Peyer's patch (tissue), 4 donors: ENCODE measurements at regions not wholly inside any gene's neighbourhood (a gene's known extent, or its start where the extent isn't known, plus 50 kb on each side); places are given as distances from the start of the nearest gene placed in this dataset.

Source experiments
- DNase-seq, 3 donors: peaks; one replicate each; pipeline ENCODE4 v3.0.0-alpha.2; 2017 to 2019
- H3K27ac ChIP-seq, 4 donors: fragments of 200-600 bp; sonication (generic); one replicate each; pipeline ENCODE4 v1.5.1; 2016 to 2019
- H3K27me3 ChIP-seq, 2 donors: fragments of 200-600 bp; sonication (generic); one replicate each; pipeline ENCODE4 v1.5.1; 2019
- H3K36me3 ChIP-seq, 3 donors: fragments of 200-600 bp; sonication (generic); one replicate each; pipeline ENCODE4 v1.5.1; 2016 to 2019
- H3K4me1 ChIP-seq, 4 donors: fragments of 200-600 bp; sonication (generic); one replicate each; pipeline ENCODE4 v1.5.1; 2016 to 2019
- H3K4me3 ChIP-seq, 4 donors: fragments of 200-600 bp; sonication (generic); 1 replicate in 3 of 4; 2 replicates in 1 of 4; pipeline ENCODE4 v1.5.1; 2016 to 2019; ENCODE audit warnings: mild to moderate bottlenecking in 1 of 4
- H3K9me3 ChIP-seq, 4 donors: fragments of 200-600 bp; sonication (generic); one replicate each; pipeline ENCODE4 v1.5.1; 2016 to 2019; ENCODE audit warnings: mild to moderate bottlenecking in 1 of 4
- POLR2A ChIP-seq, 2 donors: fragments of 450-650 bp; IDR thresholded peaks; one replicate each; pipeline ENCODE4 v1.5.1; 2017; ENCODE audit warnings: antibody characterized with exemption in 2 of 2, mild to moderate bottlenecking in 2 of 2, moderate library complexity in 2 of 2
- TF ChIP-seq, protein P1 (sequence below), 6 experiments: fragments of 450-650 bp in 4 of 6; fragments of 200-600 bp in 2 of 6; sonication (generic) in 1 of 6; IDR thresholded peaks; one replicate each; pipeline ENCODE4 v1.5.1; 2017 to 2019; ENCODE audit warnings: antibody characterized with exemption in 6 of 6, mild to moderate bottlenecking in 3 of 6, moderate library complexity in 1 of 6

DNA sequence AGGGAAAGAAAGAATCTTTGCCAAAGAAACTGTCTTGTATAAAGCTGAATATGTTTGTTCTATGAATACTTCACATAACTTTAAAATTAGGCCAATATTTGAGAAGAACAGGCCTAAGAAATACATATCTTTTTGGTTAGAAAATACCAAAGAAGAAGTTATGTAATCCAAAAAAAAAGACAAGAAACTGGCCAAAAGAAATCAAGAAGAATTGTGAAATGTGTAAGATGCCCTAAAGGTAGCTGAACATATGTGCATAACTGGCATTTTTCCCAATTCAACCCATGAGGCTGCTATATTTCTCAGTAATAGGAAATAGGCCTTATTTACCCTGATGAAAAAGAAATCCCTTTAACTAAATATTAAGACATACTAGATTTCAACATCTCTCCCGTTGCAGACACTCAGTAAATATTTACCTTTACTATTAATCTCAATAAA lies 290.0 kb downstream of the CETN3 start:
- TF ChIP-seq POLR2A (IDR thresholded peaks at IDR 0.05): no peak
- TF ChIP-seq, protein P1, sequence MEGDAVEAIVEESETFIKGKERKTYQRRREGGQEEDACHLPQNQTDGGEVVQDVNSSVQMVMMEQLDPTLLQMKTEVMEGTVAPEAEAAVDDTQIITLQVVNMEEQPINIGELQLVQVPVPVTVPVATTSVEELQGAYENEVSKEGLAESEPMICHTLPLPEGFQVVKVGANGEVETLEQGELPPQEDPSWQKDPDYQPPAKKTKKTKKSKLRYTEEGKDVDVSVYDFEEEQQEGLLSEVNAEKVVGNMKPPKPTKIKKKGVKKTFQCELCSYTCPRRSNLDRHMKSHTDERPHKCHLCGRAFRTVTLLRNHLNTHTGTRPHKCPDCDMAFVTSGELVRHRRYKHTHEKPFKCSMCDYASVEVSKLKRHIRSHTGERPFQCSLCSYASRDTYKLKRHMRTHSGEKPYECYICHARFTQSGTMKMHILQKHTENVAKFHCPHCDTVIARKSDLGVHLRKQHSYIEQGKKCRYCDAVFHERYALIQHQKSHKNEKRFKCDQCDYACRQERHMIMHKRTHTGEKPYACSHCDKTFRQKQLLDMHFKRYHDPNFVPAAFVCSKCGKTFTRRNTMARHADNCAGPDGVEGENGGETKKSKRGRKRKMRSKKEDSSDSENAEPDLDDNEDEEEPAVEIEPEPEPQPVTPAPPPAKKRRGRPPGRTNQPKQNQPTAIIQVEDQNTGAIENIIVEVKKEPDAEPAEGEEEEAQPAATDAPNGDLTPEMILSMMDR (IDR thresholded peaks at IDR 0.05): no peak
- H3K27me3 ChIP-seq: no peaks in the 10 kb centered on the region
- H3K27ac ChIP-seq: no peak overlapping the region
- H3K4me3 ChIP-seq: no peak overlapping the region
- DNase-seq: no peak
- H3K4me1 ChIP-seq: no peaks in the 10 kb centered on the region
- H3K9me3 ChIP-seq: no peaks in the 10 kb centered on the region
- H3K36me3 ChIP-seq: no peaks in the 10 kb centered on the region

DNA sequence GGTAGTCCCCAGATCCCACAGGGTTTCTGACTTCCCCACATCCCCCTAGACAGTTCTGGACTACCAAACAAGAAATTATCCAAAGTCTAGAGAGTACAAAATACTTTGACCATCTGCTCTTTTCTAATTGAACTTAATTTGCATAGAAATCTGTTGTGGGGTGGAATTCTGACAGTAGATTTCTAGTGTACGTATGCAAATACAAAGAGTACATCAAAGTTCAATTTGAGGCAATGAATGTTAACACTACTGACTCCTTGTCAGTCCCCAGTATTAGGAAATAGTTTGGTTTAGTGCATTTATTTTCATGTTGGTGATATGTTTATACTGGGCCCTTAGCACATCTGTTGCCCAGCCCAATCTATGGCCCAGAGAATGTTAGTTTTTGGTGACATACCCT lies 292.6 kb downstream of the CETN3 start:
- H3K4me1 ChIP-seq: no peaks in the 10 kb centered on the region
- no peaks in the 10 kb centered on the region for H3K36me3 ChIP-seq
- DNase-seq: no peak
- no peak for TF ChIP-seq POLR2A (IDR thresholded peaks at IDR 0.05)
- TF ChIP-seq, protein P1 (IDR thresholded peaks at IDR 0.05): no peak
- no peaks in the 10 kb centered on the region for H3K27me3 ChIP-seq
- H3K27ac ChIP-seq: no peak overlapping the region
- H3K4me3 ChIP-seq: no peak overlapping the region
- no peaks in the 10 kb centered on the region for H3K9me3 ChIP-seq

DNA sequence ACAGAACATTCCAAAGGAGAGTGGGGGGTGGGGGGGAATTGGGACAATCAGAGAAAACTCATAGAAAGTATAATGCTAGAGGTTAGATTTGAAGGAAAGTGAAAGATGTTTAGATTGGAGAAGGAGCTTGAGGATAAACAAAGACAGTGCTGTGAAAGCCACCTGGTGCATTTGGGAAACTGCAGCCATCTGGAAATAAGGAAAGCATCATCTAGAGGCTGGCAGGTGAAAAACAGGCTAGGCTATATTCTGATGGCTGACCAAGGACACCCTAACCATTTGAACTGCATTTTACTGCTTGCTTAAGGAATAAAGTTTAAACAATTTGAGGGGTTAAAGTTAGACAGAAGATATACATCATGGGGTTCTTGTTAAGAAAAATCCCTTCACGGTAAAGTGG lies 296.4 kb downstream of the CETN3 start:
- H3K36me3 ChIP-seq: no peaks in the 10 kb centered on the region
- no peak for TF ChIP-seq POLR2A (IDR thresholded peaks at IDR 0.05)
- TF ChIP-seq, protein P1 (IDR thresholded peaks at IDR 0.05): no peak
- no peaks in the 10 kb centered on the region for H3K9me3 ChIP-seq
- H3K4me1 ChIP-seq: no peaks in the 10 kb centered on the region
- H3K27me3 ChIP-seq: no peaks in the 10 kb centered on the region
- no peak for DNase-seq
- no peak overlapping the region for H3K27ac ChIP-seq
- H3K4me3 ChIP-seq: no peak overlapping the region

DNA sequence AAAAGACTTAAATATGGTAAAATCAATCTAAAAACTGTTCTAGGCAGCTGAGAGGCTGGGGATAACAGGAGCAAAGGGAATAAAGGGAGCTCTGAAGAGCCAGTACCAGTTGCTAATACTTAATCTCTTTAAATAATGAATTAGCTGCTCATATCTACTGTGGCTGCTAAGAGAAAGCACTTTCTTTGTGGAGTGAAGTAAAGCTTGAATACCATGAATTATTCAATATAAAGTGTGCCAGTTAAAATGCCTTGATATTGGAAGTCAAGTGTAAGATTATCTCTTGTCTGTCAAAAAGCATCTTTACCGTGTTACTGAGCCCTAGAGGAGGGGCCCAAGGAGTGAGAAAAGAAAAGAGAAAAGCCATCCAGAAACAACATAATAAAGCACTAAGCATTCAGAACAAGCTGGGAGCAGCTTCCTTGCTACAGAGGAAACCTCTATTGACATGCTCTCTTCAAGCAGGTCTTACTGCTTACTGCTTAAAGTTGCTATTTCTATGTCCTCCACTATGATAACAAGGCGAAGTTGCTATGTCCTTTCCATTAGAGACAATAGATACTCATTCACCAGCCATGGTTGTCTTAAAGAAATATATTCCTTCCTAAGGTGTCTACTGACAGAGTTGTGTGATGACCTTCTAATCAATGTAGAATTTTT lies 297.4 kb downstream of the CETN3 start:
- H3K27me3 ChIP-seq: no peaks in the 10 kb centered on the region
- DNase-seq: no peak
- H3K4me3 ChIP-seq: no peak overlapping the region
- H3K27ac ChIP-seq: no peak overlapping the region
- H3K36me3 ChIP-seq: no peaks in the 10 kb centered on the region
- no peaks in the 10 kb centered on the region for H3K4me1 ChIP-seq
- TF ChIP-seq, protein P1 (IDR thresholded peaks at IDR 0.05): no peak
- TF ChIP-seq POLR2A (IDR thresholded peaks at IDR 0.05): no peak
- no peaks in the 10 kb centered on the region for H3K9me3 ChIP-seq

DNA sequence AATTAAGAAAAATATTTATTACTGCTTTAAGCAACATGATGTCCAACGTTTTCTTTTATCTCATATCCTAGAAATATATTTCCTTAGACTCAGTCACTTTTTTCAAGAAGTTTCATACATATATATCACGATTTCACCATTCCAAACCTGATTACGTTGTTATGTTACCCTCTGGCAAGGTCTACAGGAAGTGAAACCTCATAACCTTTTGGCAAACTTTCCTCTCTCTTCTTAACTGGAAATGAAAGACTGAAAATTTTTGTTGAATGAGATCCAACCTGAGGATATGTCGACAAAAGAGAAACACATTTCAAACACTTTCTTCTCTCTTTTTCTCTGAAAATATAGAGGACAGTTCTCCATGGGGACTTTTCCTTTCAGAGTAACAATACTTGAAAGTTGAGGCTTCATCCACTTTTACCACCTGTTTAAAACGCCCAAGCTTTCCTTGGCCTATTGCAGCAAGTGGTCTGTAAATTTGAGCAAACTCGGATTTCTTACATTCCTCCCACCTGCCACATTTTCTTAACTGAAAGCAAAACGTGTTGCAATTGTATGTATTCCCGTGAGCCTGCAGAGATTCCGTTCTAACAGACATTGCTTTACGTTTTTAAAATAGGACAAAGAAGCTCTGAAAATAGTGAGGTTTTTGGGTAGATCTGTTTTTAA lies 298.1 kb downstream of the CETN3 start:
- H3K36me3 ChIP-seq: no peaks in the 10 kb centered on the region
- H3K9me3 ChIP-seq: no peaks in the 10 kb centered on the region
- H3K4me3 ChIP-seq: no peak overlapping the region
- DNase-seq: no peak
- H3K27me3 ChIP-seq: no peaks in the 10 kb centered on the region
- no peak overlapping the region for H3K27ac ChIP-seq
- TF ChIP-seq, protein P1 (IDR thresholded peaks at IDR 0.05): no peak
- no peak for TF ChIP-seq POLR2A (IDR thresholded peaks at IDR 0.05)
- H3K4me1 ChIP-seq: no peaks in the 10 kb centered on the region
